Fibroblast of lung (primary cell): ENCODE measurements at regions not wholly inside any gene's neighbourhood (a gene's known extent, or its start where the extent isn't known, plus 50 kb on each side); places are given as distances from the start of the nearest gene placed in this dataset.
A peak's percentile ranks its signal among the peaks of the same experiment; 100 is the strongest.

Experiments used
- DNase-seq, 2 donors: peaks; one replicate each; pipeline versions ENCODE4 v3.0.0 to v3.0.0-alpha.2; 2010; ENCODE audit warnings: low read depth in 2 of 2
- H2AFZ ChIP-seq: 2 replicates; pipeline ENCODE4 v1.5.1; 2012; ENCODE audit warnings: low read length, control low read depth, inconsistent platforms
- H3K27ac ChIP-seq: 2 replicates; pipeline ENCODE4 v1.5.1; 2011; ENCODE audit warnings: low read length, control low read depth; ENCODE audit not compliant: insufficient read depth
- H3K27me3 ChIP-seq: 2 replicates; pipeline ENCODE4 v1.5.1; 2011; ENCODE audit warnings: mild to moderate bottlenecking, low read length; ENCODE audit not compliant: control insufficient read depth, insufficient read depth
- H3K36me3 ChIP-seq: 2 replicates; pipeline ENCODE4 v1.5.1; 2011; ENCODE audit warnings: low read length; ENCODE audit not compliant: control insufficient read depth, insufficient read depth
- H3K4me1 ChIP-seq: 2 replicates; pipeline ENCODE4 v1.5.1; 2011; ENCODE audit warnings: low read length; ENCODE audit not compliant: control insufficient read depth, insufficient read depth; ENCODE audit errors: extremely low read depth
- H3K4me2 ChIP-seq: 2 replicates; pipeline ENCODE4 v1.5.1; 2011; ENCODE audit warnings: low read length, control low read depth; ENCODE audit not compliant: insufficient read depth; ENCODE audit errors: extremely low read depth
- H3K4me3 ChIP-seq, 4 experiments: fragments of 200-600 bp in 1 of 4; sonication (generic) in 1 of 4; replicated peaks in 1 of 4; 2 replicates each; pipeline ENCODE4 v1.5.1; 2011 to 2016; ENCODE audit warnings: low read length in 4 of 4, low read depth in 3 of 4, mild to moderate bottlenecking in 3 of 4, control low read depth in 2 of 4, inconsistent platforms in 1 of 4, mixed read lengths in 1 of 4; ENCODE audit not compliant: insufficient read depth in 1 of 4; ENCODE audit errors: control extremely low read depth in 1 of 4
- H3K79me2 ChIP-seq: 2 replicates; pipeline ENCODE4 v1.5.1; 2012; ENCODE audit warnings: mild to moderate bottlenecking, low read length, inconsistent platforms; ENCODE audit not compliant: control insufficient read depth, insufficient read depth
- H3K9ac ChIP-seq: 2 replicates; pipeline ENCODE4 v1.5.1; 2011; ENCODE audit warnings: mild to moderate bottlenecking, low read length, control low read depth; ENCODE audit not compliant: insufficient read depth
- H3K9me3 ChIP-seq: 2 replicates; pipeline ENCODE4 v1.5.1; 2012; ENCODE audit warnings: low read depth, low read length; ENCODE audit not compliant: control insufficient read depth, insufficient read depth
- H4K20me1 ChIP-seq: 2 replicates; pipeline ENCODE4 v1.5.1; 2011; ENCODE audit warnings: low read length; ENCODE audit not compliant: control insufficient read depth, insufficient read depth; ENCODE audit errors: extremely low read depth
- EZH2 ChIP-seq: IDR thresholded peaks from 2 replicates; pipeline ENCODE4 v1.5.1; 2012; ENCODE audit warnings: low read length, control low read depth, mild to moderate bottlenecking; ENCODE audit errors: missing control alignments
- TF ChIP-seq, protein P1 (sequence below), 2 donors: IDR thresholded peaks in 1 of 2; conservative IDR thresholded peaks in 1 of 2; 1 replicate in 1 of 2; 2 replicates in 1 of 2; pipeline ENCODE4 v1.5.1; 2011 to 2012; ENCODE audit warnings: low read length in 2 of 2, control low read depth in 1 of 2, inconsistent platforms in 1 of 2, low read depth in 1 of 2, mild to moderate bottlenecking in 1 of 2

DNA sequence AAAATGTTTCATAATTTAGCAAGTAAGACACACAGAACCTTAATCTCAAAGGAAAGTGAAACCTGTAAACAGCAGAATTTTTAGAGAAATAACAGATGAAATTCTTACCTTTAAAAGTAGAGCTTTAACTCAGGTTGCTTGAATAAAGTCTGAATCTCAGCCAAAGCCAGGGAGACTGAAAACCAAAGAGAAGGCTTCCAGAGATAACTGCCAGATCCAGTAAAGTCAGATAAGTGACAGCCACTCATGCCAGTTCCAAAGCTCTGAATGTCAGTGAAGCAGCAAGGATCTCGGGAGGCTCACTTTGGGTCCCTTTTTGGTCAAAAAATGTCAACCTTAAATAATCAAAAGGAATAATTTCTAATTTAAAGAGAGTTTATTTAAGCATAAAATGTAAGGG is 199.9 kb upstream of the CHRM3 start:
- H3K9ac ChIP-seq, result no peak overlapping the region
- H3K4me2 ChIP-seq, result no peak overlapping the region
- no peak for TF ChIP-seq EZH2
- TF ChIP-seq, protein P1, sequence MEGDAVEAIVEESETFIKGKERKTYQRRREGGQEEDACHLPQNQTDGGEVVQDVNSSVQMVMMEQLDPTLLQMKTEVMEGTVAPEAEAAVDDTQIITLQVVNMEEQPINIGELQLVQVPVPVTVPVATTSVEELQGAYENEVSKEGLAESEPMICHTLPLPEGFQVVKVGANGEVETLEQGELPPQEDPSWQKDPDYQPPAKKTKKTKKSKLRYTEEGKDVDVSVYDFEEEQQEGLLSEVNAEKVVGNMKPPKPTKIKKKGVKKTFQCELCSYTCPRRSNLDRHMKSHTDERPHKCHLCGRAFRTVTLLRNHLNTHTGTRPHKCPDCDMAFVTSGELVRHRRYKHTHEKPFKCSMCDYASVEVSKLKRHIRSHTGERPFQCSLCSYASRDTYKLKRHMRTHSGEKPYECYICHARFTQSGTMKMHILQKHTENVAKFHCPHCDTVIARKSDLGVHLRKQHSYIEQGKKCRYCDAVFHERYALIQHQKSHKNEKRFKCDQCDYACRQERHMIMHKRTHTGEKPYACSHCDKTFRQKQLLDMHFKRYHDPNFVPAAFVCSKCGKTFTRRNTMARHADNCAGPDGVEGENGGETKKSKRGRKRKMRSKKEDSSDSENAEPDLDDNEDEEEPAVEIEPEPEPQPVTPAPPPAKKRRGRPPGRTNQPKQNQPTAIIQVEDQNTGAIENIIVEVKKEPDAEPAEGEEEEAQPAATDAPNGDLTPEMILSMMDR (conservative IDR thresholded peaks at IDR 0.05 in 1 of 2, IDR thresholded peaks at IDR 0.05 in 1 of 2; ENCODE audit: low read depth in 1 of 2, low read length in 2 of 2), result no peak
- no peaks in the 10 kb centered on the region for H3K4me1 ChIP-seq
- DNase-seq, result no peak
- no peaks in the 10 kb centered on the region for H4K20me1 ChIP-seq
- no peak overlapping the region for H2AFZ ChIP-seq
- H3K27ac ChIP-seq, result no peak overlapping the region
- H3K36me3 ChIP-seq, result no peaks in the 10 kb centered on the region
- H3K9me3 ChIP-seq, result no peaks in the 10 kb centered on the region
- H3K27me3 ChIP-seq, result no peaks in the 10 kb centered on the region
- H3K79me2 ChIP-seq, result no peaks in the 10 kb centered on the region
- H3K4me3 ChIP-seq, result no peak overlapping the region

DNA sequence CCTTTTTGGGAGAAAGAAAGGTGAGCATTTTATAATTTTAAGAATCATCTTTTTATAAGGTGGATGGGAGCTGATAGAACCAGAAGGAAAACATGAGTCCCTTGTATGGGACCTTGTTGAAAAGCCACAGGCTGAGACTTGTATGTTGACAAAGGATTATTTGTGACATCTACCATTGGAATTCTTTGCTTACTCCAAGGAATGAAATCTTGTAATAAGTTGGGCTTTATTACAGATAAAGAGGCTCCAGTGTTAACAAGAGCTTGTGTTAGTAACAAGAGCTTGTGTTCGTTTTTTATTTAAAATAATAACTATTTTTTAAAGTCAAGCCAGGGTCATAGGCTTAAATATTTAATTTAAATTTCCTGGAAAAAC is 201.1 kb upstream of the CHRM3 start:
- no peaks in the 10 kb centered on the region for H4K20me1 ChIP-seq
- no peaks in the 10 kb centered on the region for H3K4me1 ChIP-seq
- H3K9ac ChIP-seq, result no peak overlapping the region
- H3K79me2 ChIP-seq, result no peaks in the 10 kb centered on the region
- no peak for DNase-seq
- no peak for TF ChIP-seq EZH2
- TF ChIP-seq, protein P1 (conservative IDR thresholded peaks at IDR 0.05 in 1 of 2, IDR thresholded peaks at IDR 0.05 in 1 of 2; ENCODE audit: low read depth in 1 of 2, low read length in 2 of 2), result no peak
- no peaks in the 10 kb centered on the region for H3K9me3 ChIP-seq
- H3K4me2 ChIP-seq, result no peak overlapping the region
- H3K36me3 ChIP-seq, result no peaks in the 10 kb centered on the region
- H3K27me3 ChIP-seq, result no peaks in the 10 kb centered on the region
- no peak overlapping the region for H3K27ac ChIP-seq
- no peak overlapping the region for H3K4me3 ChIP-seq
- H2AFZ ChIP-seq, result no peak overlapping the region

DNA sequence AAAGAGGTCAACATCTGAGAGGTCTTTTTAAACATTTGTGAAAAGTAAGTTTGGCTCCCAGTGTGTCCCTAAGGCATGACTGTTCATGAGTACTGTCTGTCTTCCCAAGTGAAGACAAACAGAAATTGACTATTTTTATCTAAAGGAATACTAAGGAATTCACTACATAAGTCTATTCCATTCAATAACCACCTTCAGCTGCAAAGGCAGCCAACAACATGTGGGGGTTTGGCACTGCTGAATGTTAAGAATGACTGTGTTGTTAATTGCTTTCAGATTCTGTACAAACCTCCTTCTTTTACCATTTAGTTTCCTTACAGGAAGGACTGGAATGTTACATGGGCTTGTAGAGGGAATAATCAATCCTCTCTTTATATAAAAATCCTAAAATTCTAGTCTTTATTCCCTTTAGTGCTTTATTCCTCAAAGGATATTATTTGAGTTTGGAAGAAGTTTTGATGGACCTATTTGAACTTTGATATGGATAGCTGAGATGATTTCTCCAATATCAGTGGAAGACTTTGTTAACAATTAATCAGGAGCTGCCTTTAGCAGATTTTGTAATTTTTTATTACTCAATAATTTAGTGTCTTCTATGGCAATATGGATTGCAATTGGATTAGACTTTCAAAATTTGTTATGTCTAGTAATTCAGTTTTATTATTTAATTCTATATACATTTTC is 201.7 kb upstream of the CHRM3 start:
- no peaks in the 10 kb centered on the region for H3K36me3 ChIP-seq
- no peak overlapping the region for H3K4me2 ChIP-seq
- no peaks in the 10 kb centered on the region for H3K27me3 ChIP-seq
- H2AFZ ChIP-seq, result no peak overlapping the region
- peak in 1 of 2 donors; percentile 49 for DNase-seq
- TF ChIP-seq, protein P1 (conservative IDR thresholded peaks at IDR 0.05 in 1 of 2, IDR thresholded peaks at IDR 0.05 in 1 of 2; ENCODE audit: low read depth in 1 of 2, low read length in 2 of 2), result no peak
- no peak for TF ChIP-seq EZH2
- no peaks in the 10 kb centered on the region for H3K4me1 ChIP-seq
- H3K9ac ChIP-seq, result no peak overlapping the region
- H3K27ac ChIP-seq, result no peak overlapping the region
- no peaks in the 10 kb centered on the region for H4K20me1 ChIP-seq
- no peaks in the 10 kb centered on the region for H3K9me3 ChIP-seq
- H3K4me3 ChIP-seq, result no peak overlapping the region
- no peaks in the 10 kb centered on the region for H3K79me2 ChIP-seq
